Panc1 (cell line): ENCODE measurements at regions not wholly inside any gene's neighbourhood (a gene's known extent, or its start where the extent isn't known, plus 50 kb on each side); places are given as distances from the start of the nearest gene placed in this dataset.

ENCODE experiments used
- ATAC-seq: fragments of 200-7000 bp; cut with Tn5 transposase; 2 replicates; pipeline ENCODE4 v1.9.1; 2020; ENCODE audit warnings: mild to moderate bottlenecking, moderate library complexity
- BruUV-seq: library from RNA; stranded (reverse); fragments of 400-500 nt; replicated peaks from 2 replicates; lab custom pipeline; 2021; lab: Mats Ljungman, UMichigan
- CTCF ChIA-PET: fragments of 300-600 bp; sonication (Branson Sonifier 250); formaldehyde crosslinking; loops from one replicate; lab custom pipeline; 2022; ENCODE audit warnings: antibody characterized with exemption; lab: Charles Lee
- POLR2A ChIA-PET: fragments of 300-600 bp; sonication (Branson Sonifier 250); formaldehyde crosslinking; loops from one replicate; lab custom pipeline; 2022; ENCODE audit warnings: antibody characterized with exemption; lab: Charles Lee
- DNase-seq: peaks from one replicate; pipeline ENCODE4 v3.0.0-alpha.2; 2010; ENCODE audit warnings: low read depth, low spot score
- H3K27ac ChIP-seq: 2 replicates; pipeline ENCODE4 v1.5.1; 2011; ENCODE audit warnings: mild to moderate bottlenecking, low read length, inconsistent platforms
- H3K27me3 ChIP-seq: fragments of 200-500 bp; sonication (Bioruptor generic); 2 replicates; pipeline ENCODE4 v1.6.0; 2014; ENCODE audit warnings: low read length, inconsistent platforms; ENCODE audit not compliant: control insufficient read depth, insufficient read depth
- H3K36me3 ChIP-seq: fragments of 200-500 bp; sonication (Bioruptor generic); 2 replicates; pipeline ENCODE4 v1.5.1; 2014; ENCODE audit warnings: inconsistent platforms, mild to moderate bottlenecking, low read length, moderate library complexity; ENCODE audit not compliant: control insufficient read depth, insufficient read depth
- H3K4me1 ChIP-seq: 2 replicates; pipeline ENCODE4 v1.5.1; 2011; ENCODE audit warnings: inconsistent platforms, mild to moderate bottlenecking, low read length, moderate library complexity; ENCODE audit not compliant: control insufficient read depth, insufficient read depth
- H3K4me3 ChIP-seq, 2 experiments: 2 replicates each; pipeline ENCODE4 v1.5.1; 2011 to 2012; ENCODE audit warnings: low read depth in 2 of 2, low read length in 2 of 2, mild to moderate bottlenecking in 2 of 2, inconsistent platforms in 1 of 2, moderate library complexity in 1 of 2
- H3K9me3 ChIP-seq: fragments of 200-500 bp; sonication (Bioruptor generic); 2 replicates; pipeline ENCODE4 v1.5.1; 2014; ENCODE audit warnings: low read depth, mild to moderate bottlenecking, inconsistent platforms, low read length, moderate library complexity; ENCODE audit not compliant: control insufficient read depth, insufficient read depth
- POLR2AphosphoS5 ChIP-seq: IDR thresholded peaks from 2 replicates; pipeline ENCODE4 v1.6.1; 2012; ENCODE audit warnings: mild to moderate bottlenecking, low read depth, low read length, moderate library complexity
- SIN3A ChIP-seq: IDR thresholded peaks from 2 replicates; pipeline ENCODE4 v1.6.1; 2012; ENCODE audit warnings: low read depth, mild to moderate bottlenecking, low read length, moderate library complexity, borderline replicate concordance; ENCODE audit not compliant: insufficient read depth
- TCF7L2 ChIP-seq: IDR thresholded peaks from 2 replicates; pipeline ENCODE4 v1.6.1; 2011; ENCODE audit warnings: mild to moderate bottlenecking, low read depth, low read length, inconsistent platforms
- in situ Hi-C: cut with HindIII; loops from 2 replicates; pipeline ENCODE4 v1.10.0; 2016; ENCODE audit warnings: low sequenced_read_pairs, low pct_unique_long_range_greater_than_20kb
- intact Hi-C: fragments of 100-400 bp; cut with micrococcal nuclease; formaldehyde crosslinking; loops from one replicate; pipeline ENCODE4 v1.10.0; 2022; ENCODE audit not compliant: unreplicated experiment
- TF ChIP-seq, protein P1 (sequence below): fragments of 450-650 bp; IDR thresholded peaks from 2 replicates; pipeline ENCODE4 v1.5.1; 2017; ENCODE audit warnings: mild to moderate bottlenecking
- TF ChIP-seq, protein P2 (sequence below), 2 experiments: IDR thresholded peaks; 2 replicates each; pipeline ENCODE4 v1.6.1; 2011 to 2012; ENCODE audit warnings: low read depth in 2 of 2, control low read depth in 1 of 2, low read length in 1 of 2, mild to moderate bottlenecking in 1 of 2, moderate library complexity in 1 of 2; ENCODE audit not compliant: insufficient read depth in 1 of 2

DNA sequence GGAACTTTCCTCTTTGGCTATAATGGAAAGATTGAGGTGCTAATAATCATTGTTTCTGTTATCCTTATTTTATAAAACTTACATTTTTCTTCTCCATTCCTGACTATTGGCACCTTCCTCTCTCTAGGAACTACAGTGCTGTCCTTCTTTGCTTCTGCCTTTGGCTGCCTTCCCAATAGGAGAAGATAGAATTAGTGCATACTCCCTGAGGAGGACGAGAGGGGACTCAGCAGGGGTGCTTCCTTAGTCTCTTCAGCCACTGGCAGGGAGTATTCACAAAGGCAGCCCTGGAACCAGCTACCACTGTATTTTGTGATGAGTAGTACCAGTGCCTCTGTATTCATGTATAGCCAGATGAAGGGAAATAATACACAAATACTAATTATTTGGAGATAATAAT, 208.5 kb downstream of the FOXG1 start:
- Histone ChIP-seq H3K4me3 (no peak overlapping the region), H3K4me1 (no peaks in the 10 kb centered on the region), H3K27ac (no peak overlapping the region), H3K27me3 (no peaks in the 10 kb centered on the region), H3K9me3 (no peaks in the 10 kb centered on the region), H3K36me3 (no peaks in the 10 kb centered on the region)
- POLR2A ChIA-PET = no interaction called here
- no TSS peak for BruUV-seq
- in situ Hi-C loops = no loop called here
- no peak for TF ChIP-seq SIN3A
- TF ChIP-seq TCF7L2 = no peak
- TF ChIP-seq, protein P1, sequence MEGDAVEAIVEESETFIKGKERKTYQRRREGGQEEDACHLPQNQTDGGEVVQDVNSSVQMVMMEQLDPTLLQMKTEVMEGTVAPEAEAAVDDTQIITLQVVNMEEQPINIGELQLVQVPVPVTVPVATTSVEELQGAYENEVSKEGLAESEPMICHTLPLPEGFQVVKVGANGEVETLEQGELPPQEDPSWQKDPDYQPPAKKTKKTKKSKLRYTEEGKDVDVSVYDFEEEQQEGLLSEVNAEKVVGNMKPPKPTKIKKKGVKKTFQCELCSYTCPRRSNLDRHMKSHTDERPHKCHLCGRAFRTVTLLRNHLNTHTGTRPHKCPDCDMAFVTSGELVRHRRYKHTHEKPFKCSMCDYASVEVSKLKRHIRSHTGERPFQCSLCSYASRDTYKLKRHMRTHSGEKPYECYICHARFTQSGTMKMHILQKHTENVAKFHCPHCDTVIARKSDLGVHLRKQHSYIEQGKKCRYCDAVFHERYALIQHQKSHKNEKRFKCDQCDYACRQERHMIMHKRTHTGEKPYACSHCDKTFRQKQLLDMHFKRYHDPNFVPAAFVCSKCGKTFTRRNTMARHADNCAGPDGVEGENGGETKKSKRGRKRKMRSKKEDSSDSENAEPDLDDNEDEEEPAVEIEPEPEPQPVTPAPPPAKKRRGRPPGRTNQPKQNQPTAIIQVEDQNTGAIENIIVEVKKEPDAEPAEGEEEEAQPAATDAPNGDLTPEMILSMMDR = no peak
- no peak for TF ChIP-seq POLR2AphosphoS5
- TF ChIP-seq, protein P2, sequence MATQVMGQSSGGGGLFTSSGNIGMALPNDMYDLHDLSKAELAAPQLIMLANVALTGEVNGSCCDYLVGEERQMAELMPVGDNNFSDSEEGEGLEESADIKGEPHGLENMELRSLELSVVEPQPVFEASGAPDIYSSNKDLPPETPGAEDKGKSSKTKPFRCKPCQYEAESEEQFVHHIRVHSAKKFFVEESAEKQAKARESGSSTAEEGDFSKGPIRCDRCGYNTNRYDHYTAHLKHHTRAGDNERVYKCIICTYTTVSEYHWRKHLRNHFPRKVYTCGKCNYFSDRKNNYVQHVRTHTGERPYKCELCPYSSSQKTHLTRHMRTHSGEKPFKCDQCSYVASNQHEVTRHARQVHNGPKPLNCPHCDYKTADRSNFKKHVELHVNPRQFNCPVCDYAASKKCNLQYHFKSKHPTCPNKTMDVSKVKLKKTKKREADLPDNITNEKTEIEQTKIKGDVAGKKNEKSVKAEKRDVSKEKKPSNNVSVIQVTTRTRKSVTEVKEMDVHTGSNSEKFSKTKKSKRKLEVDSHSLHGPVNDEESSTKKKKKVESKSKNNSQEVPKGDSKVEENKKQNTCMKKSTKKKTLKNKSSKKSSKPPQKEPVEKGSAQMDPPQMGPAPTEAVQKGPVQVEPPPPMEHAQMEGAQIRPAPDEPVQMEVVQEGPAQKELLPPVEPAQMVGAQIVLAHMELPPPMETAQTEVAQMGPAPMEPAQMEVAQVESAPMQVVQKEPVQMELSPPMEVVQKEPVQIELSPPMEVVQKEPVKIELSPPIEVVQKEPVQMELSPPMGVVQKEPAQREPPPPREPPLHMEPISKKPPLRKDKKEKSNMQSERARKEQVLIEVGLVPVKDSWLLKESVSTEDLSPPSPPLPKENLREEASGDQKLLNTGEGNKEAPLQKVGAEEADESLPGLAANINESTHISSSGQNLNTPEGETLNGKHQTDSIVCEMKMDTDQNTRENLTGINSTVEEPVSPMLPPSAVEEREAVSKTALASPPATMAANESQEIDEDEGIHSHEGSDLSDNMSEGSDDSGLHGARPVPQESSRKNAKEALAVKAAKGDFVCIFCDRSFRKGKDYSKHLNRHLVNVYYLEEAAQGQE (IDR thresholded peaks at IDR 0.05; ENCODE audit: insufficient read depth in 1 of 2, low read depth in 2 of 2, low read length in 1 of 2) = no peak
- DNase-seq (no peak), ATAC-seq (no peak)
- CTCF ChIA-PET = no interaction called here
- intact Hi-C loops = no loop called here

DNA sequence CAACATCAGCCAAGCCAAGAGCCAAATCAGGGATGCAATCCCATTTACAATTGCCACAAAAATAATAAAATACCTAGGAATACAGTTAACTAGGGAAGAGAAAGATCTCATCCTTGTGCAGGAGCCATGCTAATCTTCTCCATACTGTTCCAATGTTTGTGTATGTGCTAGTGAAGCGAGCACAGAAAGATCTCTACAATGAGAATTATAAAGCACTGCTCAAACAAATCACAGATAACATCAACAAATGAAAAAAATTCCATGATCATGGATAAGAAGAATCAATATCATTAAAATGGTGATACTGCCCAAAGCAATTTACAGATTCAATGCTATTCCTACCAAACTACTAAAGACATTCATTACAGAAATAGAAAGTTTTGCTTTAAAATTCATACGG, 215.6 kb downstream of the FOXG1 start:
- intact Hi-C loops (no loop called here), in situ Hi-C loops (no loop called here)
- no peak overlapping the region for H3K27ac ChIP-seq
- ChIA-PET CTCF (no interaction called here), POLR2A (no interaction called here)
- no peaks in the 10 kb centered on the region for H3K27me3 ChIP-seq
- no peaks in the 10 kb centered on the region for H3K9me3 ChIP-seq
- no peak overlapping the region for H3K4me3 ChIP-seq
- no TSS peak for BruUV-seq
- no peak for ATAC-seq
- H3K36me3 ChIP-seq = no peaks in the 10 kb centered on the region
- H3K4me1 ChIP-seq = no peaks in the 10 kb centered on the region
- TF ChIP-seq, protein P2 (IDR thresholded peaks at IDR 0.05; ENCODE audit: insufficient read depth in 1 of 2, low read depth in 2 of 2, low read length in 1 of 2) = no peak
- TF ChIP-seq, protein P1 = no peak
- TF ChIP-seq SIN3A (no peak), POLR2AphosphoS5 (no peak), TCF7L2 (no peak)
- DNase-seq = no peak
